ENCODE measurements at regions not wholly inside any gene's neighbourhood (a gene's known extent, or its start where the extent isn't known, plus 50 kb on each side); places are given as distances from the start of the nearest gene placed in this dataset.

- TF ChIP-seq CTCF (conservative IDR thresholded peaks at IDR 0.05; ENCODE audit: low read length) (no peak), EZH2phosphoT487 (IDR thresholded peaks at IDR 0.05; ENCODE audit: borderline replicate concordance, low read depth, low read length) (no peak)
Observed at GRCh38 chr18:79615091-79615490, 64.5 kb upstream of the CTDP1 start.

Data from OCI-LY7 (cell line).